Motor neuron (in vitro differentiated cells): ENCODE measurements at regions not wholly inside any gene's neighbourhood (a gene's known extent, or its start where the extent isn't known, plus 50 kb on each side); places are given as distances from the start of the nearest gene placed in this dataset.
A peak's percentile ranks its signal among the peaks of the same experiment; 100 is the strongest.

ENCODE experiments used
- ATAC-seq, 8 experiments: fragments of 200-7000 bp; cut with Tn5 transposase; replicated peaks in 6 of 8; 2 replicates each; pipeline ENCODE4 v1.8.0; 2021; ENCODE audit warnings: mild to moderate bottlenecking in 8 of 8, moderate library complexity in 8 of 8
- H3K27ac ChIP-seq, 2 donors: fragments of 250-450 bp; sonication (Bioruptor Pico); 2 replicates each; pipeline ENCODE4 v1.9.0; 2021; ENCODE audit warnings: antibody characterized with exemption in 2 of 2, mild to moderate bottlenecking in 2 of 2, moderate library complexity in 1 of 2
- H3K4me1 ChIP-seq, 2 donors: fragments of 250-450 bp; sonication (Bioruptor Pico); replicated peaks in 1 of 2; 2 replicates each; pipeline ENCODE4 v1.6.1; 2021; ENCODE audit warnings: antibody characterized with exemption in 2 of 2, mild to moderate bottlenecking in 2 of 2, moderate library complexity in 1 of 2
- H3K4me3 ChIP-seq, 5 donors: fragments of 250-450 bp; sonication (Bioruptor Pico); 2 replicates each; pipeline ENCODE4 v1.9.0; 2021; ENCODE audit warnings: antibody characterized with exemption in 5 of 5, mild to moderate bottlenecking in 5 of 5, moderate library complexity in 4 of 5
- WGBS, 10 experiments: fragments of 450-650 bp; shearing (Covaris generic); methylation state at CpG; one replicate each; pipeline ENCODE4 v1.0.0; 2022; 5-methylcytosine and 5-hydroxymethylcytosine counted together
- in situ Hi-C, 9 experiments: fragments of 400-800 bp; cut with MboI; loops; one replicate each; pipeline ENCODE4 v1.15.0; 2021; ENCODE audit warnings: low sequenced_read_pairs in 9 of 9, low pct_unique_long_range_greater_than_20kb in 2 of 9; ENCODE audit not compliant: unreplicated experiment in 9 of 9

- WGBS, 10 experiments, result 39 to 100% (median 71%) methylated on average over 1 to 5 of the region's 5 CpGs; no CpG with 5 or more reads in 1 of the 10 experiments
- ATAC-seq, result no peak
- no peak overlapping the region for H3K4me3 ChIP-seq
- H3K27ac ChIP-seq, result no peak overlapping the region
- H3K4me1 ChIP-seq, result peaks cover 9 to 11% of the 10 kb centered on the region in 2 donors
- in situ Hi-C loops, result loop anchor here in 5 of 9 experiments (25.0 kb wide), 3 partner anchors 110 to 810 kb away; partner anchors contain the start of gene IPO5 (in 1 of the 5)
Observed at GRCh38 chr13:97852181-97852874, 101.1 kb upstream of the IPO5 start.

- Histone ChIP-seq H3K4me3 (no peak overlapping the region), H3K4me1 (peaks cover 9 to 11% of the 10 kb centered on the region in 2 donors), H3K27ac (no peak overlapping the region)
- ATAC-seq, result no peak
- 0 to 100% (median 57%) methylated on average over 1 to 4 of the region's 4 CpGs for WGBS, 10 experiments
- in situ Hi-C loops, result loop anchor here in 5 of 9 experiments (25.0 kb wide), 3 partner anchors 109 to 809 kb away; partner anchors contain the start of gene IPO5 (in 1 of the 5)
Observed at GRCh38 chr13:97853550-97853949, 99.9 kb upstream of the IPO5 start.

DNA sequence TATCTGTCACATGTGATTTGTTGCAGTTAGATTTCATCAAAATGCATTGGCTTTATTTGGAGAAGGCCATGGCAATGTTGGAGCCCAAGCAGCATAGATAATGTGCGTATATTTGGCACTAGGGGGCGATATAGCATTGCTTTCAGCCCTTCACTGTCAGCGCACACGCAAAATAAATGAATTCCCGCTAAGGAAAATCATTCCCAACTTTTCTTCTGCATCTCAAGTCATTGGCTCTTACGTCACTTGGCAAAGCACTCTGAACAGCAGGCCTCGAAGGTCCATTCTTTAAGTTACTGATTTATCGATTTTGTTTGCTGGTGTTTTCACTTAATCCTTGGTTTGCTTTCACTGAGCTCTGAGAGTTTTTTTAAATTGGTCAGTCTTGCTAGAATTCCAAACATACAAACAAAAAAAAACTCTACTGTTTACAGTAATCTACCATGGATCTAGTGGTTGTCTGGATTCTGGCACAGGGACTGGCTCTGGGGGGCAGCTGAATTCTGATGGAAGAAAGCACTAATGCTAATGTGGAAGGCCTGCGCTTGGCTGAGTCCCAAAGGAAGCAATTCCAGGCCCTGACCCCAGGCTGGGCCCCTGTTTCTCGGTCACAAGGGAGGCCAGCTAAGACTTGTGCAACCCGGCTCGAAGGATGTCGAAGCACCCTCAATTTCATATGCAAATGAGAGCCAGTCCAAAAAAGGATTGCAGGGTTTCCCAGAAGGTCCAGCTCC, 97.7 kb upstream of the IPO5 start:
- WGBS, 10 experiments, result 0 to 11% (median 6%) methylated on average over 1 to 13 of the region's 13 CpGs
- H3K4me1 ChIP-seq, result peaks cover 9 to 11% of the 10 kb centered on the region in 2 donors
- no peak overlapping the region for H3K4me3 ChIP-seq
- H3K27ac ChIP-seq, result peak overlapping the region in 1 of 2 donors; percentile 42
- ATAC-seq, result peak; percentile 91 to 96 (median 95)
- in situ Hi-C loops, result loop anchor here in 5 of 9 experiments (25.0 kb wide), 3 partner anchors 107 to 807 kb away; partner anchors contain the start of gene IPO5 (in 1 of the 5)

DNA sequence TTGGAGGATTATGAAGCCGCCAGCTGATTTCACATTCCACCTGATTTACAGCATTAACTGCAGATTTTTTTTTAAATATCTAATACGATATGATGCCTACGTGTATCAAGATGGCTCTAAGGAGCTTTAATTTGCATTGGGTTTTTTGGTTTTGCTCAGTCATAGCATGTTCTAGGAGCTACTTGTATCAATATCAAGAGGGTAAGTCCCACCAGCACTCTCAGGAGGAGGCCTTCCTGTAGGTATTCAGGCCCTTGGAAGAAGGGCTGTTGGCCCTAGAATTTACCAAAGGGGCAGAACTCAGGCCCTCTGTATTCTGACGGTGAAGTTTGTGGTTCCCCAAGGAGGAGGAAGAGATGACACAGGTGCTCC, 97.2 kb upstream of the IPO5 start:
- WGBS, 10 experiments, result 50 to 100% (median 72%) methylated on average over 1 to 3 of the region's 4 CpGs; no CpG with 5 or more reads in 2 of the 10 experiments
- in situ Hi-C loops, result loop anchor here in 5 of 9 experiments (25.0 kb wide), 3 partner anchors 106 to 806 kb away; partner anchors contain the start of gene IPO5 (in 1 of the 5)
- ATAC-seq, result no peak
- H3K27ac ChIP-seq, result peak overlapping the region; percentile 43 to 55
- peaks cover 9 to 11% of the 10 kb centered on the region in 2 donors for H3K4me1 ChIP-seq
- no peak overlapping the region for H3K4me3 ChIP-seq

GRCh38 chr13:97858161-97858560, 95.3 kb upstream of the IPO5 start:
- in situ Hi-C loops, result loop anchor here in 5 of 9 experiments (25.0 kb wide), 3 partner anchors 104 to 804 kb away; partner anchors contain the start of gene IPO5 (in 1 of the 5)
- ATAC-seq, result no peak
- WGBS, 10 experiments, result 0 to 100% (median 43%) methylated on average over 1 to 2 of the region's 2 CpGs; no CpG with 5 or more reads in 6 of the 10 experiments
- H3K27ac ChIP-seq, result no peak overlapping the region
- peaks cover 9 to 11% of the 10 kb centered on the region in 2 donors for H3K4me1 ChIP-seq
- H3K4me3 ChIP-seq, result no peak overlapping the region

- Histone ChIP-seq H3K4me1 (no peaks in the 10 kb centered on the region), H3K27ac (no peak overlapping the region), H3K4me3 (no peak overlapping the region)
- in situ Hi-C loops, result loop anchor here in 5 of 9 experiments (25.0 kb wide), 3 partner anchors 96 to 796 kb away; partner anchors contain the start of gene IPO5 (in 1 of the 5)
- 76 to 100% (median 97%) methylated on average over 1 to 4 of the region's 4 CpGs; no CpG with 5 or more reads in 1 of the 10 experiments for WGBS, 10 experiments
- ATAC-seq, result no peak
Observed at GRCh38 chr13:97866346-97866745, 87.1 kb upstream of the IPO5 start.

- 0 to 100% (median 87%) methylated on average over 1 to 3 of the region's 3 CpGs for WGBS, 10 experiments
- in situ Hi-C loops, result loop anchor here in 5 of 9 experiments (25.0 kb wide), 3 partner anchors 96 to 796 kb away; partner anchors contain the start of gene IPO5 (in 1 of the 5)
Observed at GRCh38 chr13:97866751-97867150, 86.7 kb upstream of the IPO5 start.

GRCh38 chr13:97873398-97873797, 80.1 kb upstream of the IPO5 start:
- WGBS, 10 experiments, result 43 to 100% (median 90%) methylated on average over 1 of the region's 1 CpG; no CpG with 5 or more reads in 2 of the 10 experiments
- no peak for ATAC-seq
- H3K4me3 ChIP-seq, result no peak overlapping the region
- no peaks in the 10 kb centered on the region for H3K4me1 ChIP-seq
- no peak overlapping the region for H3K27ac ChIP-seq
- in situ Hi-C loops, result loop anchor here in 5 of 9 experiments (25.0 kb wide), 3 partner anchors 89 to 789 kb away; partner anchors contain the start of gene IPO5 (in 1 of the 5)

More at GRCh38 chr13:97866751-97867150, 86.7 kb upstream of the IPO5 start:
- ATAC-seq, result no peak
- Histone ChIP-seq H3K4me1 (no peaks in the 10 kb centered on the region), H3K27ac (no peak overlapping the region), H3K4me3 (no peak overlapping the region)

DNA sequence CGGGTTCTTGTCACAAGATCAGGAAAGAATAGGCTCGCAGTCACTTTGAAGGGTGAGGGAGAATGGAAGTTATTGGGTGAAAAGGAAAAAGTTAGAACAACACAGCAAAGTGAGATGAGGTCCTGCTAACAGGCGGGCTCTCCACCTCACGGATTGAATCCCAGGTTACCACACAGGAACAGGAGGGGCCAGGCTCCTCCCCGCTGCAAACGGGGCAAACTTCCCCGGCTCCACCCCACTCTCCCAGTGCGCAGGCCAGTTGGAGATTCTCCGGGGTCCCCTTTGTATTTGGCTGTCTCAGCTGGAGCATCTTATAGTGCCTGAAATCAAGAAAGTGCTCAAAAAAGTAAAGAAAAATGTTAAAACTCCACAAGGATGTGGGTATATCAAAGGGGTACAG, 78.3 kb upstream of the IPO5 start:
- 68 to 100% (median 90%) methylated on average over 1 to 7 of the region's 9 CpGs; no CpG with 5 or more reads in 2 of the 10 experiments for WGBS, 10 experiments
- ATAC-seq, result no peak
- H3K27ac ChIP-seq, result no peak overlapping the region
- no peaks in the 10 kb centered on the region for H3K4me1 ChIP-seq
- no peak overlapping the region for H3K4me3 ChIP-seq
- in situ Hi-C loops, result no loop called here

DNA sequence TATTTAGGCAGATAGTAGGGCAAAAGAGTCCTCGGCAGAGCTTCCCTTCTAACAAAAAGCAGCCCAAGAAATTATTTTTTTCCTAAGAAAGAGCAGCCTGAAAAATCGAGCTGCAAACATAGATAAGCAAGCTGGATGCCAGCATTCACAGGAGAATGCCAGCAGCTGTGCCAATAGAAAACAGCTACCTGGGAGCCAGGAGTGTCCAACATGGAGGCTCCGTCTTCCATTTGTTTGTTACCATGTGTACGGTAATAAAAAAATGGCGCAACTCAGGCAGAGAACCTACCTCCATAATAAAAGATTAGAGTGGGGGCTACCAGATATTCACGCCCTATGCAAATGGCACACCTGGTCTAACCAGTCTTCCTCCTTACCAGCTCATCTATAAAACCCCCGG, 77.6 kb upstream of the IPO5 start:
- WGBS, 10 experiments, result 68 to 98% (median 78%) methylated on average over 2 to 6 of the region's 7 CpGs
- H3K27ac ChIP-seq, result no peak overlapping the region
- H3K4me1 ChIP-seq, result no peaks in the 10 kb centered on the region
- no peak for ATAC-seq
- in situ Hi-C loops, result no loop called here
- no peak overlapping the region for H3K4me3 ChIP-seq

DNA sequence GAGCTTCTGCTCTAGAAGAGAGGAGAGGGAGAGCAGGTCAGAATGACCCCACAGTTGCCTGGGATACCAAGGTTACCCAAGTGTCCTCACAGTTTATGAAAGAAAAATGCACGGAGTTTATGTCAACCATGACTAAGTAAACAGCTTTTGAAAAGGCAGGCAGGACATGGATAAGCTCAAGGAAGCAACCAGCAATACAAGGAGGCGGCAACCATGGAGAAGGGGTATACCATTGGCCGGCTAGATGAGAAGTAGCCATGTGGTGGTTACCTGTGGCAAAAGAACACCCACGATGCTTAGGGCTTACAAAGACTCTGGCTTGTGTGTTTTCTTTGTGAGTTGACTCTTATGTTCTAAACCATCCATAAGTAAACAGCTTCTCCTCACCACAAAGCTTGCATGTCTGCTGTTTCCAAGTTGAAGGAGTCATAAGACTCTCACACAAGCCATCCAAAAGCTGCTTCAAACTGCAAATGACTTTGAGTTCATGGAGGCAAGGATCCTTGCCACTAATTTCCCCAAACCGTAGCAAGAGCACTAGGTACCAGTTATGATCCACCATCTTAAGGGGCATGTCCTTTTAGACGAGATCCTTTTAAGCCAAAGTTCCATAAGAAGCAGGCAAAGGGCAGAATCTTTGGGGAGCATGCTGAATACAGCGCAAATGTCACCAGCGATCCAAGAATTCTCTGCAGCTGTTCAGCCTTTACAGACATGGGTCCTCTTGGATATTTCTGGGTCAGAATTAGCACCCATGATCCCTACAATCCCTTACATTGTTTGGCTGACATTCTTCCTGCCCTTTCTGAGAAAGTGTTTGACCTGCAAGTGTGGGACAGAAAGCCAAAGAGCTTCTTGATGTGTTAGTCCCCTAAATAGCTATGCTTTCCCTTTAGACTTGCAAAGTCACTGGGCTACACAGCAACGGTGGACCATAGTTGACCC, 74.8 kb upstream of the IPO5 start:
- ATAC-seq, result no peak
- Histone ChIP-seq H3K4me3 (no peak overlapping the region), H3K27ac (no peak overlapping the region), H3K4me1 (peaks cover 0 to 4% of the 10 kb centered on the region in 2 donors)
- whole genome bisulfite sequencing, 10 experiments, result 62 to 93% (median 76%) methylated on average over 3 to 9 of the region's 9 CpGs; no CpG with 5 or more reads in 1 of the 10 experiments
- in situ Hi-C loops, result no loop called here
